HepG2 (cell line): ENCODE measurements at regions not wholly inside any gene's neighbourhood (a gene's known extent, or its start where the extent isn't known, plus 50 kb on each side); places are given as distances from the start of the nearest gene placed in this dataset.

Source experiments
- ATAC-seq: fragments of 200-7000 bp; cut with Tn5 transposase; 3 replicates; pipeline ENCODE4 v1.9.1; 2020; ENCODE audit warnings: mild to moderate bottlenecking, moderate library complexity
- BruUV-seq: library from RNA; stranded (reverse); fragments of 400-500 nt; replicated peaks from 2 replicates; lab custom pipeline; 2021; lab: Mats Ljungman, UMichigan
- CTCF ChIA-PET: fragments of 300-600 bp; formaldehyde crosslinking; extraction: SDS; loops from one replicate; lab custom pipeline; 2021; ENCODE audit warnings: low total read pairs, inconsistent platforms, low intra/inter-chr PET ratio; lab: Yijun Ruan, JAX
- POLR2A ChIA-PET: fragments of 350-600 bp; sonication (Branson Sonifier 250); formaldehyde crosslinking; loops from one replicate; lab custom pipeline; 2020; ENCODE audit warnings: antibody characterized with exemption, inconsistent platforms; lab: Yijun Ruan, JAX
- DNase-seq: peaks from one replicate; pipeline ENCODE4 v3.0.0-alpha.2; 2015; ENCODE audit warnings: low spot score
- FAIRE-seq: peaks from 3 replicates; lab custom pipeline; 2011; peaks lifted over from hg19 to GRCh38; lab: Jason Lieb, UNC
- H2AFZ ChIP-seq: one replicate; pipeline ENCODE4 v1.6.1; 2011; ENCODE audit warnings: low read length, inconsistent platforms
- H3K27ac ChIP-seq: fragments of 300-600 bp; 3 replicates; pipeline ENCODE4 v1.8.0; 2011; ENCODE audit warnings: mixed run types, mild to moderate bottlenecking, mixed read lengths, low read length, inconsistent platforms; ENCODE audit not compliant: insufficient read depth; ENCODE audit errors: extremely low read length
- H3K27me3 ChIP-seq, 2 experiments: fragments of 200-600 bp in 1 of 2; 2 replicates in 1 of 2; 3 replicates in 1 of 2; pipeline versions ENCODE4 v1.6.0 to v1.8.0; 2011; ENCODE audit warnings: low read length in 2 of 2, mild to moderate bottlenecking in 2 of 2, moderate library complexity in 2 of 2, inconsistent platforms in 1 of 2; ENCODE audit not compliant: insufficient read depth in 2 of 2, control insufficient read depth in 1 of 2
- H3K36me3 ChIP-seq, 2 experiments: fragments of 200-600 bp in 1 of 2; replicated peaks in 1 of 2; 2 replicates in 1 of 2; 3 replicates in 1 of 2; pipeline versions ENCODE4 v1.5.1 to v1.8.0; 2011; ENCODE audit warnings: low read length in 2 of 2, inconsistent platforms in 1 of 2; ENCODE audit not compliant: insufficient read depth in 2 of 2, control insufficient read depth in 1 of 2
- H3K4me1 ChIP-seq: 2 replicates; pipeline ENCODE4 v1.5.1; 2012; ENCODE audit warnings: low read length, inconsistent platforms; ENCODE audit not compliant: insufficient read depth
- H3K4me2 ChIP-seq: 2 replicates; pipeline ENCODE4 v1.6.0; 2011; ENCODE audit warnings: low read depth, low read length, inconsistent platforms
- H3K4me3 ChIP-seq, 3 experiments: fragments of 200-600 bp in 1 of 3; sonication (generic), shearing (Covaris generic) in 1 of 3; replicated peaks in 1 of 3; 2 replicates each; pipeline ENCODE4 v1.5.1; 2011 to 2016; ENCODE audit warnings: low read length in 3 of 3, inconsistent platforms in 2 of 3, low read depth in 2 of 3, mild to moderate bottlenecking in 2 of 3, control low read depth in 1 of 3, mixed read lengths in 1 of 3; ENCODE audit not compliant: insufficient read depth in 1 of 3
- H3K79me2 ChIP-seq: one replicate; pipeline ENCODE4 v1.6.1; 2011; ENCODE audit warnings: low read length, inconsistent platforms; ENCODE audit not compliant: insufficient read depth
- H3K9ac ChIP-seq: 2 replicates; pipeline ENCODE4 v1.6.0; 2011; ENCODE audit warnings: mild to moderate bottlenecking, low read depth, low read length, inconsistent platforms; ENCODE audit not compliant: insufficient read depth
- H3K9me3 ChIP-seq: 2 replicates; pipeline ENCODE4 v1.5.1; 2012; ENCODE audit warnings: mild to moderate bottlenecking, low read length
- H4K20me1 ChIP-seq: 2 replicates; pipeline ENCODE4 v1.6.0; 2011; ENCODE audit warnings: inconsistent platforms, mild to moderate bottlenecking, low read length, moderate library complexity; ENCODE audit not compliant: insufficient read depth
- CENPX ChIP-seq: sonication (generic); formaldehyde crosslinking; IDR thresholded peaks from 2 replicates; pipeline ENCODE4 v1.9.0; 2021; ENCODE audit warnings: mild to moderate bottlenecking, missing genetic modification reagents, moderate library complexity
- E2F5 ChIP-seq: sonication (generic); formaldehyde crosslinking; conservative IDR thresholded peaks from 2 replicates; pipeline ENCODE4 v1.4.0; 2020; ENCODE audit warnings: missing genetic modification reagents
- MLLT10 ChIP-seq: sonication (generic); formaldehyde crosslinking; IDR thresholded peaks from 2 replicates; pipeline ENCODE4 v1.4.0; 2020; ENCODE audit warnings: missing genetic modification reagents
- NFRKB ChIP-seq: fragments of 450-650 bp; IDR thresholded peaks from 2 replicates; pipeline ENCODE4 v1.6.1; 2017
- ZFP90 ChIP-seq: sonication (generic); formaldehyde crosslinking; IDR thresholded peaks from 2 replicates; pipeline ENCODE4 v1.8.0; 2022; ENCODE audit warnings: missing genetic modification reagents, mild to moderate bottlenecking, inconsistent platforms, borderline replicate concordance
- ZNF441 ChIP-seq: sonication (generic); formaldehyde crosslinking; IDR thresholded peaks from 2 replicates; pipeline ENCODE4 v1.7.0; 2021; ENCODE audit warnings: missing genetic modification reagents, borderline replicate concordance
- ZNF503 ChIP-seq: sonication (generic); formaldehyde crosslinking; IDR thresholded peaks from 2 replicates; pipeline ENCODE4 v1.4.0; 2020; ENCODE audit warnings: missing genetic modification reagents
- ZNF615 ChIP-seq: sonication (generic); formaldehyde crosslinking; IDR thresholded peaks from 2 replicates; pipeline ENCODE4 v1.5.0; 2020; ENCODE audit warnings: mild to moderate bottlenecking, missing genetic modification reagents, borderline replicate concordance
- ZNF746 ChIP-seq: sonication (generic); formaldehyde crosslinking; IDR thresholded peaks from 2 replicates; pipeline ENCODE4 v1.8.0; 2022; ENCODE audit warnings: mild to moderate bottlenecking, missing genetic modification reagents
- WGBS: methylation state at CpG from one replicate; pipeline ENCODE4 v1.1.6; 2017; ENCODE audit warnings: low lambda C conversion rate; 5-methylcytosine and 5-hydroxymethylcytosine counted together
- in situ Hi-C: cut with HindIII; loops from 2 replicates; pipeline ENCODE4 v1.10.0; 2017; ENCODE audit warnings: low pct_unique_long_range_greater_than_20kb; ENCODE audit not compliant: extremely low pct_ligation_motif_present
- intact Hi-C: fragments of 100-400 bp; cut with micrococcal nuclease; formaldehyde crosslinking; loops from one replicate; pipeline ENCODE4 v1.10.0; 2022; ENCODE audit not compliant: unreplicated experiment

- Histone ChIP-seq H3K4me1 (peaks cover 21% of the 10 kb centered on the region), H3K9me3 (no peaks in the 10 kb centered on the region), H3K27ac (no peak overlapping the region), H3K4me3 (no peak overlapping the region), H2AFZ (no peak overlapping the region), H3K79me2 (no peaks in the 10 kb centered on the region), H3K27me3 (no peaks in the 10 kb centered on the region; a peak in 1 of 5 replicates), H4K20me1 (no peaks in the 10 kb centered on the region), H3K9ac (no peak overlapping the region), H3K4me2 (no peak overlapping the region), H3K36me3 (no peaks in the 10 kb centered on the region)
- DNase-seq (no peak), FAIRE-seq (no peak), ATAC-seq (no peak)
- in situ Hi-C loops, result no loop called here
- POLR2A ChIA-PET, result no interaction called here
- intact Hi-C loops, result no loop called here
- no peak for TF ChIP-seq NFRKB
- TF ChIP-seq E2F5 (CRISPR knock-in tag), result no peak
- TF ChIP-seq ZNF746 (CRISPR knock-in tag), result no peak
- no peak for TF ChIP-seq ZNF503
- TF ChIP-seq MLLT10 (CRISPR knock-in tag), result no peak
- no peak for TF ChIP-seq ZNF615 (CRISPR knock-in tag)
- TF ChIP-seq CENPX (CRISPR knock-in tag), result no peak
- TF ChIP-seq ZNF441 (CRISPR knock-in tag), result no peak
- no peak for TF ChIP-seq ZFP90 (CRISPR knock-in tag)
- CTCF ChIA-PET, result no interaction called here
- no TSS peak for BruUV-seq
- 85% methylated on average over 10 of the region's 19 CpGs for WGBS
Measured at GRCh38 chr21:39116761-39117439, 66.4 kb downstream of the PSMG1 start.
